ENCODE measurements at regions not wholly inside any gene's neighbourhood (a gene's known extent, or its start where the extent isn't known, plus 50 kb on each side); places are given as distances from the start of the nearest gene placed in this dataset.

DNA sequence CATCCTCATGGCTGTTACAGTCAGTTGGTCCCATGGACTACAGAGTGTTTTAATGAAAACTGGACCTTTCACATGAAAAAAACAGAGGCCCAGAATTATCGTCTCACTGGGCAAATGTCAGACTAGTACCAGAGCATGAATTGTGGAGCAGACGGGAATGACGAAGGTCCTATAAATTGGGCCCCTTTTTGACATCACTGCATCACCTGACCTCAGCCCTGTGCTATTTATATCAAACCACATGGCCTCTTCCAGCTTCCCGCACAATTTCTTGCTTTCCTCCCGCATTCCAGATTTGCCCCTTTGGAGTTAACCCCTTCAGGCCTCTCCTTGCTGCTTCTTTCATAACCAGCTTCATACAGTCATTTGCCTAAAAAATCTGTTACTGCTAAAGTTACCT lies 301.7 kb downstream of the ATPSCKMT start:
- intact Hi-C loops (cut with micrococcal nuclease; ENCODE audit: unreplicated experiment) (no loop called here), in situ Hi-C loops (cut with HindIII; ENCODE audit: extremely low pct_ligation_motif_present, low pct_unique_long_range_greater_than_20kb) (no loop called here)
- FAIRE-seq (no peak), ATAC-seq (no peak), DNase-seq (ENCODE audit: low spot score) (no peak)
- no peaks in the 10 kb centered on the region for H3K36me3 ChIP-seq (replicated peaks in 1 of 2; ENCODE audit: control insufficient read depth in 1 of 2, insufficient read depth in 2 of 2, low read length in 2 of 2)
- no peaks in the 10 kb centered on the region for H3K9me3 ChIP-seq (ENCODE audit: low read length)
- H3K9ac ChIP-seq (ENCODE audit: insufficient read depth, low read depth, low read length) = no peak overlapping the region
- POLR2A ChIA-PET = no interaction called here
- H3K4me2 ChIP-seq (ENCODE audit: low read depth, low read length) = no peak overlapping the region
- WGBS (ENCODE audit: low lambda C conversion rate) = 22% methylated on average over 5 of the region's 5 CpGs
- no peaks in the 10 kb centered on the region for H3K79me2 ChIP-seq (ENCODE audit: insufficient read depth, low read length)
- H3K27me3 ChIP-seq (ENCODE audit: control insufficient read depth in 1 of 2, insufficient read depth in 2 of 2, low read length in 2 of 2) = peaks cover 0 to 9% of the 10 kb centered on the region in 2 experiments; a peak in 1 of 5 replicates
- no peak overlapping the region for H2AFZ ChIP-seq (ENCODE audit: low read length)
- BruUV-seq (replicated peaks) = no TSS peak
- no peak overlapping the region for H3K27ac ChIP-seq (ENCODE audit: extremely low read length, insufficient read depth, low read length)
- H3K4me3 ChIP-seq (replicated peaks in 1 of 3; ENCODE audit: insufficient read depth in 1 of 3, low read depth in 2 of 3, low read length in 3 of 3) = no peak overlapping the region
- CTCF ChIA-PET (ENCODE audit: low intra/inter-chr PET ratio, low total read pairs) = no interaction called here
- no peaks in the 10 kb centered on the region for H3K4me1 ChIP-seq (ENCODE audit: insufficient read depth, low read length)
- H4K20me1 ChIP-seq (ENCODE audit: insufficient read depth, low read length) = no peaks in the 10 kb centered on the region
- TF ChIP-seq ZNF619 (CRISPR knock-in tag; IDR thresholded peaks at IDR 0.05) (no peak), ZNF672 (CRISPR knock-in tag; IDR thresholded peaks at IDR 0.05) (no peak), ZFP62 (CRISPR knock-in tag; IDR thresholded peaks at IDR 0.05) (no peak), ZSCAN21 (CRISPR knock-in tag; IDR thresholded peaks at IDR 0.05; ENCODE audit: borderline replicate concordance) (no peak), ZZZ3 (CRISPR knock-in tag; IDR thresholded peaks at IDR 0.05; ENCODE audit: borderline replicate concordance) (no peak), SMARCC2 (IDR thresholded peaks at IDR 0.05) (no peak), ZNF562 (CRISPR knock-in tag; IDR thresholded peaks at IDR 0.05; ENCODE audit: borderline replicate concordance) (no peak), TGIF2 (CRISPR knock-in tag; IDR thresholded peaks at IDR 0.05) (no peak), ZNF510 (CRISPR knock-in tag; IDR thresholded peaks at IDR 0.05; ENCODE audit: low read depth) (no peak)
- TF ChIP-seq, protein P1, sequence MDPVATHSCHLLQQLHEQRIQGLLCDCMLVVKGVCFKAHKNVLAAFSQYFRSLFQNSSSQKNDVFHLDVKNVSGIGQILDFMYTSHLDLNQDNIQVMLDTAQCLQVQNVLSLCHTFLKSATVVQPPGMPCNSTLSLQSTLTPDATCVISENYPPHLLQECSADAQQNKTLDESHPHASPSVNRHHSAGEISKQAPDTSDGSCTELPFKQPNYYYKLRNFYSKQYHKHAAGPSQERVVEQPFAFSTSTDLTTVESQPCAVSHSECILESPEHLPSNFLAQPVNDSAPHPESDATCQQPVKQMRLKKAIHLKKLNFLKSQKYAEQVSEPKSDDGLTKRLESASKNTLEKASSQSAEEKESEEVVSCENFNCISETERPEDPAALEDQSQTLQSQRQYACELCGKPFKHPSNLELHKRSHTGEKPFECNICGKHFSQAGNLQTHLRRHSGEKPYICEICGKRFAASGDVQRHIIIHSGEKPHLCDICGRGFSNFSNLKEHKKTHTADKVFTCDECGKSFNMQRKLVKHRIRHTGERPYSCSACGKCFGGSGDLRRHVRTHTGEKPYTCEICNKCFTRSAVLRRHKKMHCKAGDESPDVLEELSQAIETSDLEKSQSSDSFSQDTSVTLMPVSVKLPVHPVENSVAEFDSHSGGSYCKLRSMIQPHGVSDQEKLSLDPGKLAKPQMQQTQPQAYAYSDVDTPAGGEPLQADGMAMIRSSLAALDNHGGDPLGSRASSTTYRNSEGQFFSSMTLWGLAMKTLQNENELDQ (CRISPR knock-in tag; IDR thresholded peaks at IDR 0.05; ENCODE audit: borderline replicate concordance) = no peak
- TF ChIP-seq, protein P2, sequence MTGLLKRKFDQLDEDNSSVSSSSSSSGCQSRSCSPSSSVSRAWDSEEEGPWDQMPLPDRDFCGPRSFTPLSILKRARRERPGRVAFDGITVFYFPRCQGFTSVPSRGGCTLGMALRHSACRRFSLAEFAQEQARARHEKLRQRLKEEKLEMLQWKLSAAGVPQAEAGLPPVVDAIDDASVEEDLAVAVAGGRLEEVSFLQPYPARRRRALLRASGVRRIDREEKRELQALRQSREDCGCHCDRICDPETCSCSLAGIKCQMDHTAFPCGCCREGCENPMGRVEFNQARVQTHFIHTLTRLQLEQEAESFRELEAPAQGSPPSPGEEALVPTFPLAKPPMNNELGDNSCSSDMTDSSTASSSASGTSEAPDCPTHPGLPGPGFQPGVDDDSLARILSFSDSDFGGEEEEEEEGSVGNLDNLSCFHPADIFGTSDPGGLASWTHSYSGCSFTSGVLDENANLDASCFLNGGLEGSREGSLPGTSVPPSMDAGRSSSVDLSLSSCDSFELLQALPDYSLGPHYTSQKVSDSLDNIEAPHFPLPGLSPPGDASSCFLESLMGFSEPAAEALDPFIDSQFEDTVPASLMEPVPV (CRISPR knock-in tag; IDR thresholded peaks at IDR 0.05) = no peak
- TF ChIP-seq, protein P3, sequence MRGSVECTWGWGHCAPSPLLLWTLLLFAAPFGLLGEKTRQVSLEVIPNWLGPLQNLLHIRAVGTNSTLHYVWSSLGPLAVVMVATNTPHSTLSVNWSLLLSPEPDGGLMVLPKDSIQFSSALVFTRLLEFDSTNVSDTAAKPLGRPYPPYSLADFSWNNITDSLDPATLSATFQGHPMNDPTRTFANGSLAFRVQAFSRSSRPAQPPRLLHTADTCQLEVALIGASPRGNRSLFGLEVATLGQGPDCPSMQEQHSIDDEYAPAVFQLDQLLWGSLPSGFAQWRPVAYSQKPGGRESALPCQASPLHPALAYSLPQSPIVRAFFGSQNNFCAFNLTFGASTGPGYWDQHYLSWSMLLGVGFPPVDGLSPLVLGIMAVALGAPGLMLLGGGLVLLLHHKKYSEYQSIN (CRISPR knock-in tag; IDR thresholded peaks at IDR 0.05; ENCODE audit: borderline replicate concordance) = no peak
- TF ChIP-seq, protein P4, sequence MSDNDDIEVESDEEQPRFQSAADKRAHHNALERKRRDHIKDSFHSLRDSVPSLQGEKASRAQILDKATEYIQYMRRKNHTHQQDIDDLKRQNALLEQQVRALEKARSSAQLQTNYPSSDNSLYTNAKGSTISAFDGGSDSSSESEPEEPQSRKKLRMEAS (IDR thresholded peaks at IDR 0.05) = no peak
- TF ChIP-seq, protein P5, sequence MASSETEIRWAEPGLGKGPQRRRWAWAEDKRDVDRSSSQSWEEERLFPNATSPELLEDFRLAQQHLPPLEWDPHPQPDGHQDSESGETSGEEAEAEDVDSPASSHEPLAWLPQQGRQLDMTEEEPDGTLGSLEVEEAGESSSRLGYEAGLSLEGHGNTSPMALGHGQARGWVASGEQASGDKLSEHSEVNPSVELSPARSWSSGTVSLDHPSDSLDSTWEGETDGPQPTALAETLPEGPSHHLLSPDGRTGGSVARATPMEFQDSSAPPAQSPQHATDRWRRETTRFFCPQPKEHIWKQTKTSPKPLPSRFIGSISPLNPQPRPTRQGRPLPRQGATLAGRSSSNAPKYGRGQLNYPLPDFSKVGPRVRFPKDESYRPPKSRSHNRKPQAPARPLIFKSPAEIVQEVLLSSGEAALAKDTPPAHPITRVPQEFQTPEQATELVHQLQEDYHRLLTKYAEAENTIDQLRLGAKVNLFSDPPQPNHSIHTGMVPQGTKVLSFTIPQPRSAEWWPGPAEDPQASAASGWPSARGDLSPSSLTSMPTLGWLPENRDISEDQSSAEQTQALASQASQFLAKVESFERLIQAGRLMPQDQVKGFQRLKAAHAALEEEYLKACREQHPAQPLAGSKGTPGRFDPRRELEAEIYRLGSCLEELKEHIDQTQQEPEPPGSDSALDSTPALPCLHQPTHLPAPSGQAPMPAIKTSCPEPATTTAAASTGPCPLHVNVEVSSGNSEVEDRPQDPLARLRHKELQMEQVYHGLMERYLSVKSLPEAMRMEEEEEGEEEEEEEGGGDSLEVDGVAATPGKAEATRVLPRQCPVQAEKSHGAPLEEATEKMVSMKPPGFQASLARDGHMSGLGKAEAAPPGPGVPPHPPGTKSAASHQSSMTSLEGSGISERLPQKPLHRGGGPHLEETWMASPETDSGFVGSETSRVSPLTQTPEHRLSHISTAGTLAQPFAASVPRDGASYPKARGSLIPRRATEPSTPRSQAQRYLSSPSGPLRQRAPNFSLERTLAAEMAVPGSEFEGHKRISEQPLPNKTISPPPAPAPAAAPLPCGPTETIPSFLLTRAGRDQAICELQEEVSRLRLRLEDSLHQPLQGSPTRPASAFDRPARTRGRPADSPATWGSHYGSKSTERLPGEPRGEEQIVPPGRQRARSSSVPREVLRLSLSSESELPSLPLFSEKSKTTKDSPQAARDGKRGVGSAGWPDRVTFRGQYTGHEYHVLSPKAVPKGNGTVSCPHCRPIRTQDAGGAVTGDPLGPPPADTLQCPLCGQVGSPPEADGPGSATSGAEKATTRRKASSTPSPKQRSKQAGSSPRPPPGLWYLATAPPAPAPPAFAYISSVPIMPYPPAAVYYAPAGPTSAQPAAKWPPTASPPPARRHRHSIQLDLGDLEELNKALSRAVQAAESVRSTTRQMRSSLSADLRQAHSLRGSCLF (CRISPR knock-in tag; IDR thresholded peaks at IDR 0.05; ENCODE audit: borderline replicate concordance) = no peak
